Natural killer cell (primary cell): ENCODE measurements at regions not wholly inside any gene's neighbourhood (a gene's known extent, or its start where the extent isn't known, plus 50 kb on each side); places are given as distances from the start of the nearest gene placed in this dataset.

Source experiments
- ATAC-seq, 3 donors: fragments of 150-1000 bp in 2 of 3; fragments of 200-7000 bp in 1 of 3; cut with Tn5 transposase; 1 replicate in 1 of 3; 2 replicates in 2 of 3; pipeline ENCODE4 v1.10.0; 2021; ENCODE audit warnings: mild to moderate bottlenecking in 2 of 3, moderate library complexity in 2 of 3
- DNase-seq, 2 donors: peaks; one replicate each; pipeline versions ENCODE4 v3.0.0 to v3.0.0-alpha.2; 2013 to 2021; ENCODE audit warnings: mixed read lengths in 1 of 2
- H3K27ac ChIP-seq: one replicate; pipeline ENCODE4 v1.5.1; 2013; ENCODE audit warnings: mild to moderate bottlenecking, low read length
- H3K27me3 ChIP-seq: one replicate; pipeline ENCODE4 v1.6.1; 2013; ENCODE audit warnings: low read length; ENCODE audit not compliant: control insufficient read depth, insufficient read depth
- H3K36me3 ChIP-seq: one replicate; pipeline ENCODE4 v1.6.1; 2013; ENCODE audit warnings: low read length; ENCODE audit not compliant: control insufficient read depth, insufficient read depth
- H3K4me1 ChIP-seq: one replicate; pipeline ENCODE4 v1.6.1; 2013; ENCODE audit warnings: low read length; ENCODE audit not compliant: control insufficient read depth, insufficient read depth
- H3K4me3 ChIP-seq: one replicate; pipeline ENCODE4 v1.5.1; 2013; ENCODE audit warnings: low read length
- H3K9me3 ChIP-seq: one replicate; pipeline ENCODE4 v1.6.1; 2013; ENCODE audit warnings: low read length; ENCODE audit not compliant: control insufficient read depth, insufficient read depth
- H3K27ac Mint-ChIP-seq, 2 donors: one replicate each; pipeline ENCODE4 v1.8.0; 2022; ENCODE audit warnings: mild to moderate bottlenecking in 2 of 2, mixed read lengths in 2 of 2, moderate library complexity in 1 of 2
- H3K27me3 Mint-ChIP-seq, 2 donors: one replicate each; pipeline ENCODE4 v1.8.0; 2022; ENCODE audit warnings: low read depth in 2 of 2, mixed read lengths in 2 of 2
- H3K36me3 Mint-ChIP-seq: one replicate; pipeline ENCODE4 v1.8.0; 2022; ENCODE audit warnings: mixed read lengths
- H3K4me1 Mint-ChIP-seq, 2 donors: one replicate each; pipeline ENCODE4 v1.8.0; 2022; ENCODE audit warnings: mixed read lengths in 2 of 2
- H3K4me3 Mint-ChIP-seq: one replicate; pipeline ENCODE4 v1.8.0; 2022; ENCODE audit warnings: mild to moderate bottlenecking, moderate library complexity, mixed read lengths
- H3K9me3 Mint-ChIP-seq, 2 donors: one replicate each; pipeline ENCODE4 v1.8.0; 2022; ENCODE audit warnings: mixed read lengths in 2 of 2
- CTCF ChIP-seq: fragments of 200-600 bp; IDR thresholded peaks from one replicate; pipeline ENCODE4 v1.8.0; 2022; ENCODE audit warnings: antibody characterized with exemption
- WGBS: methylation state at CpG from one replicate; pipeline ENCODE4 v1.1.7; 2013; ENCODE audit warnings: missing lambda C conversion rate; ENCODE audit not compliant: insufficient coverage; 5-methylcytosine and 5-hydroxymethylcytosine counted together
- intact Hi-C: fragments of 100-400 bp; cut with micrococcal nuclease; formaldehyde crosslinking; loops from one replicate; pipeline ENCODE4 v1.14.2; 2022

DNA sequence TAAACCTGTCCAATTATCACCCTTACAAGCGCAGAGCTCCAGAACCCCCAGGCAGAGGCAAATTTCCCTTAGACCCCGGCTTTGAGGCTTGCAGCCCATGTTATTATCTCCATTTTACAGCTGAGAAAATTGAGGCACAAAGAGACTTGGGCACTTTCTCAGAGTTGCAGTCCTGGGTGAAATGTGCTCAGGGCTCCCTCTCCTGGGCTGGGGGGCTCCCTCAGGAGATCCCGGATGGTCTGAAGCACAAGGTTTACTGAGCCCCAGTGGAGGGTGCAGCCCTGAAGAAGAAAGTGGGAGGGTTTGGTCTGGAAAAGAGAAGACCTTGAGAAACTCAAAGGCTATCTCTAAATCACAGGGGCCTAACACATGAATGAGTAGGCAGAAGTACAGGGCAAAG lies 156.6 kb downstream of the CYRIA start:
- no peak for ATAC-seq
- H3K4me1 Mint-ChIP-seq = no peaks in the 10 kb centered on the region
- H3K27me3 ChIP-seq = peaks cover 17% of the 10 kb centered on the region
- H3K9me3 ChIP-seq = no peaks in the 10 kb centered on the region
- intact Hi-C loops = no loop called here
- H3K27me3 Mint-ChIP-seq = peaks cover 11 to 35% of the 10 kb centered on the region in 2 donors
- no peak overlapping the region for H3K27ac ChIP-seq
- no peaks in the 10 kb centered on the region for H3K36me3 Mint-ChIP-seq
- WGBS = 87% methylated on average over 3 of the region's 3 CpGs
- no peak for TF ChIP-seq CTCF
- H3K4me1 ChIP-seq = no peaks in the 10 kb centered on the region
- no peak overlapping the region for H3K27ac Mint-ChIP-seq
- no peaks in the 10 kb centered on the region for H3K36me3 ChIP-seq
- H3K4me3 Mint-ChIP-seq = no peak overlapping the region
- H3K4me3 ChIP-seq = no peak overlapping the region
- no peak for DNase-seq
- no peaks in the 10 kb centered on the region for H3K9me3 Mint-ChIP-seq

- no peak for DNase-seq
- intact Hi-C loops = no loop called here
- no peaks in the 10 kb centered on the region for H3K9me3 ChIP-seq
- WGBS = 31% methylated on average over 12 of the region's 12 CpGs
- H3K27me3 ChIP-seq = peaks cover 17% of the 10 kb centered on the region
- H3K4me3 ChIP-seq = no peak overlapping the region
- Mint-ChIP-seq H3K4me1 (no peaks in the 10 kb centered on the region), H3K27ac (no peak overlapping the region), H3K9me3 (no peaks in the 10 kb centered on the region), H3K36me3 (no peaks in the 10 kb centered on the region), H3K27me3 (peaks cover 9 to 35% of the 10 kb centered on the region in 2 donors), H3K4me3 (no peak overlapping the region)
- H3K4me1 ChIP-seq = no peaks in the 10 kb centered on the region
- no peak for TF ChIP-seq CTCF
- no peak overlapping the region for H3K27ac ChIP-seq
- ATAC-seq = no peak
- H3K36me3 ChIP-seq = no peaks in the 10 kb centered on the region
Observed at GRCh38 chr2:16508490-16508851, 157.2 kb downstream of the CYRIA start.

- ATAC-seq (peak in 1 of 3 donors; percentile 45), DNase-seq (no peak)
- Mint-ChIP-seq H3K4me1 (no peaks in the 10 kb centered on the region), H3K4me3 (no peak overlapping the region), H3K27ac (no peak overlapping the region), H3K27me3 (peaks cover 9 to 35% of the 10 kb centered on the region in 2 donors), H3K9me3 (no peaks in the 10 kb centered on the region), H3K36me3 (no peaks in the 10 kb centered on the region)
- Histone ChIP-seq H3K36me3 (no peaks in the 10 kb centered on the region), H3K27ac (no peak overlapping the region), H3K9me3 (no peaks in the 10 kb centered on the region), H3K4me3 (no peak overlapping the region), H3K27me3 (peaks cover 17% of the 10 kb centered on the region), H3K4me1 (no peaks in the 10 kb centered on the region)
- intact Hi-C loops = no loop called here
- no peak for TF ChIP-seq CTCF
- 15% methylated on average over 58 of the region's 58 CpGs for WGBS
Observed at GRCh38 chr2:16507655-16508489, 157.8 kb downstream of the CYRIA start.

- no peak for TF ChIP-seq CTCF
- Histone ChIP-seq H3K9me3 (no peaks in the 10 kb centered on the region), H3K27ac (no peak overlapping the region), H3K36me3 (no peaks in the 10 kb centered on the region), H3K4me1 (no peaks in the 10 kb centered on the region), H3K4me3 (no peak overlapping the region), H3K27me3 (peaks cover 17% of the 10 kb centered on the region)
- Mint-ChIP-seq H3K9me3 (no peaks in the 10 kb centered on the region), H3K4me3 (no peak overlapping the region), H3K27ac (no peak overlapping the region), H3K4me1 (no peaks in the 10 kb centered on the region), H3K27me3 (peaks cover 9 to 30% of the 10 kb centered on the region in 2 donors), H3K36me3 (no peaks in the 10 kb centered on the region)
- intact Hi-C loops = no loop called here
- WGBS = 82% methylated on average over 2 of the region's 2 CpGs
- ATAC-seq (no peak), DNase-seq (no peak)
Observed at GRCh38 chr2:16506366-16506765, 159.3 kb downstream of the CYRIA start.
